Hepatocyte (in vitro differentiated cells): ENCODE measurements at regions not wholly inside any gene's neighbourhood (a gene's known extent, or its start where the extent isn't known, plus 50 kb on each side); places are given as distances from the start of the nearest gene placed in this dataset.

Experiments used
- CTCF ChIP-seq: fragments of 200-600 bp; sonication (generic); IDR thresholded peaks from 2 replicates; pipeline ENCODE4 v1.5.1; 2016; ENCODE audit warnings: antibody characterized with exemption, mild to moderate bottlenecking; ENCODE audit not compliant: poor library complexity
- EZH2 ChIP-seq: fragments of 200-600 bp; sonication (generic); IDR thresholded peaks from 2 replicates; pipeline ENCODE4 v1.6.1; 2016; ENCODE audit warnings: antibody characterized with exemption, mild to moderate bottlenecking, borderline replicate concordance
- EZH2phosphoT487 ChIP-seq: fragments of 200-600 bp; sonication (generic); IDR thresholded peaks from one replicate; pipeline ENCODE4 v1.6.1; 2018; ENCODE audit warnings: antibody characterized with exemption, mild to moderate bottlenecking, low read depth, moderate library complexity; ENCODE audit not compliant: unreplicated experiment, severe bottlenecking

GRCh38 chr9:26687421-26687820 lies 205.2 kb downstream of the CAAP1 start:
- no peak for TF ChIP-seq CTCF
- TF ChIP-seq EZH2: no peak
- TF ChIP-seq EZH2phosphoT487: no peak
